ENCODE measurements at regions not wholly inside any gene's neighbourhood (a gene's known extent, or its start where the extent isn't known, plus 50 kb on each side); places are given as distances from the start of the nearest gene placed in this dataset.

GRCh38 chr13:86960876-86961275 is 710.3 kb upstream of the SLITRK5 start:
- Histone ChIP-seq H3K27me3 (no peaks in the 10 kb centered on the region), H3K27ac (no peak overlapping the region), H3K36me3 (no peaks in the 10 kb centered on the region), H3K4me1 (no peaks in the 10 kb centered on the region), H3K9me3 (no peaks in the 10 kb centered on the region), H3K4me3 (no peak overlapping the region)
- DNase-seq (no peak), FAIRE-seq (no peak), ATAC-seq (no peak)
- intact Hi-C loops (cut with DNase I) = no loop called here
- no peak for TF ChIP-seq CTCF (IDR thresholded peaks at IDR 0.05)

GRCh38 chr13:86974251-86974994 is 696.7 kb upstream of the SLITRK5 start:
- Histone ChIP-seq H3K36me3 (no peaks in the 10 kb centered on the region), H3K4me3 (no peak overlapping the region), H3K27ac (no peak overlapping the region), H3K4me1 (no peaks in the 10 kb centered on the region), H3K27me3 (no peaks in the 10 kb centered on the region), H3K9me3 (no peaks in the 10 kb centered on the region)
- ATAC-seq (no peak), DNase-seq (peak in 1 of 6 donors; percentile 49), FAIRE-seq (no peak)
- WGBS, 2 donors = 56 to 72% methylated on average over 7 of the region's 7 CpGs
- TF ChIP-seq CTCF (IDR thresholded peaks at IDR 0.05) = no peak
- intact Hi-C loops (cut with DNase I) = no loop called here

DNA sequence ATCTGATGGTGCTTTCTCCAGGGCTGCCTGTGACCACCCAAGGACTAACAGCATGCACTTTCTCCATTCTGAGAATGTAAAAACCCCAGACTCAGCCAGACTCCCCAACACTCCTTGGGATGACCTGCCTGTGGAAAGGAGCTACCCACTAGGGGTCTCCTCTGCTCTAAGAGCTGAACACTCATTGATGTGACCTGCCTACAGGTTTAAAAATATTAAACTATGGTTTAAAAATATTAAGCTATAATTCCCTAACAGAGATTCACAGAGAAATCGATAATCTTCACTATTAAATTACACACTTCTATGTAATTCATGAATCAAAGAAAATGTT is 696.2 kb upstream of the SLITRK5 start:
- Histone ChIP-seq H3K4me1 (no peaks in the 10 kb centered on the region), H3K27me3 (no peaks in the 10 kb centered on the region), H3K36me3 (no peaks in the 10 kb centered on the region), H3K9me3 (no peaks in the 10 kb centered on the region), H3K4me3 (no peak overlapping the region), H3K27ac (no peak overlapping the region)
- no peak for TF ChIP-seq CTCF (IDR thresholded peaks at IDR 0.05)
- intact Hi-C loops (cut with DNase I) = no loop called here
- FAIRE-seq (no peak), DNase-seq (no peak), ATAC-seq (no peak)
- WGBS, 2 donors = 55 to 84% methylated on average over 1 of the region's 1 CpG

DNA sequence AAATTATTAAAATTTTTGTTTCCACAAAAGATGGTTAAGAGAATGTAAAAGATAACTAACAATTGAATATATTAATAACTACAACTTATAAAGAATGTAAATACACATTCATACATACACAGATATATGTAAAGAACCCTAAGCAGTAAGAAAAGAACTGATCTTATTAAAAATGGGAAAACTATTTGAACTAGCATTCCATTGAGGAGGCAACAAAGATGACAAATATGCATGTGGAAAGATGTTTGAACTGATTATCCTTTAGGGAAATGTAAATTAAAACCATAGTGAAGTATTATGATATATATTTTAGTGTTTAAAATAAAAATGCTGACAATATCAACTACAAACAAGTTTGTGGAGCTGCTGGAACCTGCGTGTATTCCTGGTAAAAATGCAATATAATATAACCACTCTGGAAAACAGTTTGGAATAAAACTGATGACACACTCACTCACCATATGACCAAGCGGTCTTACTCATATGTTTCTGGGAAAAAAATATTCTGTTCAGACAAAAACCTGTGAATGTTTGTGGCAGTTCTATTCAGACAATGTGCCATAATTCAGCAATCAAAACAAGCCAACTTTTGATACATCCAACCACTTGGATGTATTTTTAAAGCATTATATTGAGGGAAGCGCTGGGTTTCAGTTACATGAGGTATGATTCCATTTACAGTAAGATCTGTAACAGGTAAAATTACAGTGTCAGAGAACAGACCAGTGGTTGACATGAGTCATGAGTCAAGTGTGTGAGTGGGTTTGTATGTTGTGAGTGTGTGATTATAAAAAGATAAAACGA is 694.4 kb upstream of the SLITRK5 start:
- peaks cover 0 to 4% (median 0%) of the 10 kb centered on the region in 4 donors for H3K27me3 ChIP-seq
- H3K36me3 ChIP-seq = no peaks in the 10 kb centered on the region
- H3K27ac ChIP-seq = no peak overlapping the region
- WGBS, 2 donors = 62 to 79% methylated on average over 4 of the region's 4 CpGs
- no peaks in the 10 kb centered on the region for H3K4me1 ChIP-seq
- no peak overlapping the region for H3K4me3 ChIP-seq
- no peak for TF ChIP-seq CTCF (IDR thresholded peaks at IDR 0.05)
- ATAC-seq (no peak), DNase-seq (no peak), FAIRE-seq (no peak)
- intact Hi-C loops (cut with DNase I) = no loop called here
- no peaks in the 10 kb centered on the region for H3K9me3 ChIP-seq

DNA sequence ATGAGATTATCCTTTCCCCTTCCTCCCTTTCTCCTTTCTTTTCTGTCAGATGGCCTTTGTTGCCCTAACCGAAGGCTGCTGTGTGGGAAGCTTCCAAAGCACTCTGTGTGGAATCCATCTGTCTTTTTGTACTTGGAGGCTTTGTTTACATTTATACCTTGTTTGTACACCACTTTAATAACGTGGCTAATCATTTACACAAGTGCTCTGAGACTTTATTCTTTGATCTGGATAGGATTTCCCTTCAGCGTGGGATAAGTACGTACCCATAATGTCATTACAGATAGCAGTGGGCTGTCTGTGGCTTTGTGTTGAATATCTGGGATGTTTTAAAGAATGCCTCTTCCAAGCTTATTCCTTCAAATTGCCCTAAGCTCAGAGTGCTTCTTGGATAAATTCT is 684.7 kb upstream of the SLITRK5 start:
- Histone ChIP-seq H3K27me3 (peaks cover 0 to 3% (median under 1%) of the 10 kb centered on the region in 4 donors), H3K4me3 (no peak overlapping the region), H3K4me1 (peaks cover 0 to 4% (median 0%) of the 10 kb centered on the region in 3 donors), H3K36me3 (no peaks in the 10 kb centered on the region), H3K27ac (no peak overlapping the region), H3K9me3 (no peaks in the 10 kb centered on the region)
- FAIRE-seq (no peak), ATAC-seq (peak in 1 of 4 donors; percentile 47), DNase-seq (no peak)
- WGBS, 2 donors = 5 to 8% methylated on average over 4 of the region's 4 CpGs
- intact Hi-C loops (cut with DNase I) = no loop called here
- no peak for TF ChIP-seq CTCF (IDR thresholded peaks at IDR 0.05)
